GM12891 (cell line): ENCODE measurements at regions not wholly inside any gene's neighbourhood (a gene's known extent, or its start where the extent isn't known, plus 50 kb on each side); places are given as distances from the start of the nearest gene placed in this dataset.
"Not testable (repeated sequence)": the region's sequence is repeated elsewhere in the genome, so short reads cannot be mapped to it uniquely, and the experiment has no call there.

ENCODE experiments used
- DNase-seq: peaks from one replicate; pipeline ENCODE4 v3.0.0; 2011; ENCODE audit warnings: low spot score; ENCODE audit not compliant: insufficient read length
- FAIRE-seq: peaks from 2 replicates; lab custom pipeline; 2011; peaks lifted over from hg19 to GRCh38; lab: Jason Lieb, UNC
- PAX5 ChIP-seq: IDR thresholded peaks from 2 replicates; pipeline ENCODE4 v1.6.1; 2011; ENCODE audit warnings: low read length, moderate library complexity, mild to moderate bottlenecking; ENCODE audit not compliant: insufficient read depth, severe bottlenecking
- POLR2A ChIP-seq: IDR thresholded peaks from 2 replicates; pipeline ENCODE4 v1.6.1; 2011; ENCODE audit warnings: low read depth, low read length, control low read depth
- POLR2AphosphoS5 ChIP-seq: IDR thresholded peaks from 2 replicates; pipeline ENCODE4 v1.6.1; 2011; ENCODE audit warnings: low read depth, low read length, control low read depth
- POU2F2 ChIP-seq: IDR thresholded peaks from 2 replicates; pipeline ENCODE4 v1.6.1; 2011; ENCODE audit warnings: low read depth, mild to moderate bottlenecking, control low read depth, low read length, moderate library complexity
- SPI1 ChIP-seq: IDR thresholded peaks from 2 replicates; pipeline ENCODE4 v1.6.1; 2011; ENCODE audit warnings: low read depth, low read length, control low read depth
- TAF1 ChIP-seq: IDR thresholded peaks from 2 replicates; pipeline ENCODE4 v1.6.1; 2011; ENCODE audit warnings: low read depth, low read length, control low read depth

GRCh38 chr10:70986623-70986950 is 98.2 kb upstream of the PCBD1 start:
- no peak for TF ChIP-seq POLR2A
- no peak for TF ChIP-seq POLR2AphosphoS5
- no peak for TF ChIP-seq SPI1
- no peak for TF ChIP-seq PAX5
- TF ChIP-seq TAF1: no peak
- no peak for TF ChIP-seq POU2F2
- DNase-seq (no peak), FAIRE-seq (no peak)

GRCh38 chr10:70987396-70988130 is 99.2 kb upstream of the PCBD1 start:
- no peak for DNase-seq
- FAIRE-seq: no peak
- TF ChIP-seq SPI1 (no peak), PAX5 (no peak), POLR2A (no peak), TAF1 (no peak), POLR2AphosphoS5 (no peak), POU2F2 (no peak)

DNA sequence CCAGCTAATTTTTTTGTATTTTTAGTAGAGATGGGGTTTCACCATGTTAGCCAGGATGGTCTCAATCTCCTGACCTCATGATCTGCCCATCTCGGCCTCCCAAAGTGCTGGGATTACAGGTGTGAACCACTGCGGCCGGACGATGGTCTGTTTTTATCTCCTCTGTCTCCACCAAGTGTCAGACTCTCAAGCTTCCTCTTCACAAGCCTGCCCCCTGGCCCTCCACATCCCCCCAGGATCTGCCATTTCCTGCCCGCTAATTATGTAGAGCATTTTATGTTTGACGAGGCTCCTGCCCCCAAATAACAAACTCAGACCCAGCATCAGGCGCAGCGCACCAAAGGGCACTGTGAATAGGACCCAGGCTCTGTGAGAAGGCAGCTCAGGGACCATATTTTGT is 101.8 kb upstream of the PCBD1 start:
- DNase-seq, FAIRE-seq: not testable (repeated sequence)

GRCh38 chr10:70990681-70991080 is 102.3 kb upstream of the PCBD1 start:
- TF ChIP-seq POU2F2 (no peak), PAX5 (no peak), TAF1 (no peak), POLR2A (no peak), POLR2AphosphoS5 (no peak), SPI1 (no peak)
- DNase-seq (no peak), FAIRE-seq (no peak)

- FAIRE-seq (no peak), DNase-seq (no peak)
- TF ChIP-seq PAX5 (no peak), POU2F2 (no peak), TAF1 (no peak), SPI1 (no peak), POLR2A (no peak)
Observed at GRCh38 chr10:70991140-70992124, 103.1 kb upstream of the PCBD1 start.

- DNase-seq (no peak), FAIRE-seq (no peak)
- TF ChIP-seq POU2F2 (no peak), POLR2A (no peak), POLR2AphosphoS5 (no peak), PAX5 (no peak), SPI1 (no peak), TAF1 (no peak)
Observed at GRCh38 chr10:70992436-70992835, 104.1 kb upstream of the PCBD1 start.

- FAIRE-seq (no peak), DNase-seq (no peak)
- TF ChIP-seq POLR2A (no peak), PAX5 (no peak), POU2F2 (no peak), TAF1 (no peak)
Observed at GRCh38 chr10:70993051-70993450, 104.7 kb upstream of the PCBD1 start.

DNA sequence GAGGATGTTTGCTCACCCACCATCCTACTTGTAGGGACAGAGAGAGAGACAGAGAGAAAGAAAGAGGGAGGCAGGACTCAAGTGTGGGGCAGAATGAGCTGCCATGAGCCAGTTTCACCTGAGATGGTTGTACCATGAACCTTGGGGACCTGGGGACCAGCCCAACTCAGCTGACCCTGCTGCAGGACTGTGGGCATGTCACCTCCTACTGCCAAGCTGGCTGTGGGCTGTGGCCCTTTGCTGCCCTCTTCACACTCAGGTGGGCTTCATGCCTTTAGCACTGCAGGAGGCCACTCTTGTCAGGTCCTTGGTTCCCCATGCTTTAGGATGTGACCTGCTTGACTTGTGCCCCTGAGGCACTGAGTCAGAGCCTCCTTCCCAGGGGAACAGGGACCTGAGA is 108.2 kb upstream of the PCBD1 start:
- DNase-seq (no peak), FAIRE-seq (no peak)
- TF ChIP-seq PAX5: no peak
- no peak for TF ChIP-seq TAF1
- TF ChIP-seq SPI1: no peak
- TF ChIP-seq POU2F2: no peak
- TF ChIP-seq POLR2AphosphoS5: no peak
- TF ChIP-seq POLR2A: no peak

- no peak for DNase-seq
- FAIRE-seq: no peak
Observed at GRCh38 chr10:70997236-70997635, 108.9 kb upstream of the PCBD1 start.

More at GRCh38 chr10:70997236-70997635, 108.9 kb upstream of the PCBD1 start:
- TF ChIP-seq POLR2A (no peak), PAX5 (no peak), POU2F2 (no peak), POLR2AphosphoS5 (no peak), TAF1 (no peak), SPI1 (no peak)
